T-helper 17 cell (primary cell): ENCODE measurements at regions not wholly inside any gene's neighbourhood (a gene's known extent, or its start where the extent isn't known, plus 50 kb on each side); places are given as distances from the start of the nearest gene placed in this dataset.

Experiments used
- ATAC-seq: fragments of 150-1000 bp; cut with Tn5 transposase; 2 replicates; pipeline ENCODE4 v1.10.0; 2021; ENCODE audit warnings: mild to moderate bottlenecking, moderate library complexity
- DNase-seq, 3 donors: peaks; one replicate each; pipeline versions ENCODE4 v3.0.0 to v3.0.0-alpha.2; 2020 to 2021
- H3K9me3 ChIP-seq: one replicate; pipeline ENCODE4 v1.7.0; 2013; ENCODE audit warnings: low read length, mild to moderate bottlenecking; ENCODE audit not compliant: control insufficient read depth, poor library complexity, severe bottlenecking
- H3K27ac Mint-ChIP-seq: one replicate; pipeline ENCODE4 v1.8.0; 2022; ENCODE audit warnings: mild to moderate bottlenecking, moderate library complexity, mixed read lengths
- H3K27me3 Mint-ChIP-seq: one replicate; pipeline ENCODE4 v1.8.0; 2022; ENCODE audit warnings: mixed read lengths
- H3K36me3 Mint-ChIP-seq: one replicate; pipeline ENCODE4 v1.8.0; 2022; ENCODE audit warnings: low read depth, mixed read lengths
- H3K4me1 Mint-ChIP-seq: one replicate; pipeline ENCODE4 v1.8.0; 2022; ENCODE audit warnings: mild to moderate bottlenecking, mixed read lengths
- H3K4me3 Mint-ChIP-seq: one replicate; pipeline ENCODE4 v1.8.0; 2022; ENCODE audit warnings: mild to moderate bottlenecking, moderate library complexity, mixed read lengths

DNA sequence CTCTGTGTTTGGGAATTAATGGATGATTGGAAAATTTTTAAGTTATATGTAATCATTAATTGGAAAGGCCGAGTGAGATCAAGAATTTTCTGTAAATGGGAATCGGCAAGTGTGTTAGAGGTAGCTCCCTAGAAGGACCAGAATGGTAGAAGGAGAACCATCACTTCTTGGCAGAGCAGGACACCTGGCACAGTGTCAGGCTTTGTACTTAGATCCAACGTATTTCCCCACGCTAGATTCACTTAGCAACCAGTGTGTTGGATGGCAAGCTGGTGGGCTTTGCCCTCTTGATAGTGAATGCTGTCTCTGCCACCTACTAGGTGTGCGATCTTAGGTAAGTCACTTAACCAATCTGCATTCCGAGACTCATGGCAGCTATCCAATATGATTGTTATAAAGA, 107.8 kb upstream of the ZNF438 start:
- H3K27ac Mint-ChIP-seq, result no peak overlapping the region
- no peak overlapping the region for H3K4me3 Mint-ChIP-seq
- H3K27me3 Mint-ChIP-seq, result no peaks in the 10 kb centered on the region
- no peak for ATAC-seq
- no peak for DNase-seq
- peaks cover 11% of the 10 kb centered on the region for H3K4me1 Mint-ChIP-seq
- no peaks in the 10 kb centered on the region for H3K9me3 ChIP-seq
- no peaks in the 10 kb centered on the region for H3K36me3 Mint-ChIP-seq

DNA sequence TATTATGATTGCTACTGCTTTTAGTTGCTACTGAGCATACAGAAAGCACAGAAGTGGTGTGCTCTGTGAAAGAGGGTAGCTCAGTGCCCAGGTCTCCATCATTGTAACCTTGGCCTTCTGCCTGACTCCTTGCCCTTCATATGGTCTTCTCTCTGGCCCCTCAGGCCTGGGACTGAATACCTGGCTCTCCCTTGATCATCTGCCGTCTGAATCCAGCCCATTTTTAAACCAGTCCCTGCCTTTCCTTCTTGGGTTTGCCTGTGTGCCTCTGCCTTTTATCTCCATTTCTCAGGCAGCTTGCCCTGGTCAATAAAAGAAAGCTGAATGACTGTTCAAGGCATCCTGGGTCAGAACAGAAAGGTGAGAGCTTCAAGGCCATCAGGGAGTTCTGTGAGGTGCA, 109.1 kb upstream of the ZNF438 start:
- ATAC-seq (no peak), DNase-seq (no peak)
- Mint-ChIP-seq H3K36me3 (peaks cover 4% of the 10 kb centered on the region), H3K27me3 (peaks cover 9% of the 10 kb centered on the region), H3K4me1 (peaks cover 11% of the 10 kb centered on the region), H3K27ac (no peak overlapping the region), H3K4me3 (no peak overlapping the region)
- H3K9me3 ChIP-seq, result no peaks in the 10 kb centered on the region

DNA sequence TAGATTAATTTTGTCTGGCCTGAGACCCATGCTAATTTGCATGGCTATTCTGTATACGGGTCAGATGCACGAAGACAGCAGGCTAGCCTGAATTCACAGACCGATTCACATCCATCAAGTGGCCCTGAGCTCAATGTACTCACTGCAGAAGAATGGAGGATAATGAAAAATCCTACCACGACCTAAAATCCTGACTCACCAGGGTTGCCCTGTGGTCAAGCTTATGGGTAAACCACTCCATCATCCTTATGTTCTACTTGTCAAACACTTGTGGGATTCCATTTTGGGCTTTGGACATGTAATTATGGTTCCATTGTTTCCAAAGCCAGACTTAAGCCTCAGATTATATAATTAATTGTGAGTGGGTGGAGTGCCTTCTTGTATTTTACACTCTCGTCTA, 110.4 kb upstream of the ZNF438 start:
- peaks cover 19% of the 10 kb centered on the region for H3K27me3 Mint-ChIP-seq
- ATAC-seq, result no peak
- H3K4me3 Mint-ChIP-seq, result no peak overlapping the region
- peaks cover 5% of the 10 kb centered on the region for H3K36me3 Mint-ChIP-seq
- H3K4me1 Mint-ChIP-seq, result peaks cover 7% of the 10 kb centered on the region
- DNase-seq, result no peak
- H3K27ac Mint-ChIP-seq, result no peak overlapping the region
- no peaks in the 10 kb centered on the region for H3K9me3 ChIP-seq

DNA sequence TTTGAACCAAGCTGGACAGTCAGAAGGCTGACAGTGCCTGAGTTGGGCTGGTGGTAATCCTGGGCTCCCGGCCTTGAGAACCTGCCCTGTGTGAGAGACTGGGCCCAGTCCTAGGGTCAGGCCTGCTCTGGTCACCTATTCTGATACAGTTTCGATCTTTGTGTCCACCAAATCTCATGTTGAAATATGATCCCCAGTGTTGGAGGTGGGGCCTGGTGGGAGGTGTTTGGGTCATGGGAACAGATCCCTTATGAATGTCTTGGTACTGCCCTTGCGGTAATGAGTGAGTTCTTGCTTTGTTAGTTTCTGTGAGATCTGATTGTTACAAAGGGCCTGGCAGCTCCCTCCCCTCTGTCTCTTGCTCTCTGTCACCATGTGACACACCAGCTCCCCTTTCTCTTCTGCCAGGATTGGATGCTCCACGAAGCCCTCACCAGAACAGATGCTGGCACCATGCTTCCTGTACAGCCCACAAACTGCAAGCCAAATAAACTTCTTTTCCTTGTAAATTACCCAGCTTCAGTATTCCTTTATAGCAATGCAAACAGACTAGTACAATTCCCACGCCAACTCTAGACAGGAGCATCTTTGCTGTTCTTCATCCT, 111.8 kb upstream of the ZNF438 start:
- Mint-ChIP-seq H3K36me3 (peaks cover 5% of the 10 kb centered on the region), H3K4me3 (no peak overlapping the region), H3K4me1 (peaks cover 3% of the 10 kb centered on the region), H3K27ac (peak overlapping the region; percentile 32), H3K27me3 (peaks cover 23% of the 10 kb centered on the region)
- DNase-seq (no peak), ATAC-seq (no peak)
- no peaks in the 10 kb centered on the region for H3K9me3 ChIP-seq

DNA sequence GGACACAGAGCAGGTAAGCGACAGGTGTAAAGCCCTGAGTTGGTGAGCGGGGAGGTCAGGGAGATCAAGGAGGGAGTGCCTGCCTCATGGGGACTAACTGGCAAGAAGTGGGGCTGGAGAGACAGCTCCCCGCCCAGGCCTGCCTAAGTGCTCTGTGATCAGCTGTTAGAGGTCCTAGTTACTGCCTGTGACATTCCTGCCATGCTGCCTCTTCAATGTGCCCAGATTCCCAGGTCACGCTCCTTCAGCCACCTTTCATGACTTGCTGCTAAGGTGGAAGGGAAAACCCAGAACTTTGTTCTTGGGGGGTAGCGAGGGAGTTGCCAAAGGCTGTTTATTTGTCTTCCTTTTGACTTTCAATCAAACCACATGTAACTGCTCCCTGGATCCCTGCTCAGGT, 114.3 kb upstream of the ZNF438 start:
- peaks cover 23% of the 10 kb centered on the region for H3K27me3 Mint-ChIP-seq
- no peaks in the 10 kb centered on the region for H3K9me3 ChIP-seq
- ATAC-seq (no peak), DNase-seq (no peak)
- H3K27ac Mint-ChIP-seq, result no peak overlapping the region
- peaks cover 3% of the 10 kb centered on the region for H3K4me1 Mint-ChIP-seq
- H3K4me3 Mint-ChIP-seq, result no peak overlapping the region
- H3K36me3 Mint-ChIP-seq, result peaks cover 5% of the 10 kb centered on the region

DNA sequence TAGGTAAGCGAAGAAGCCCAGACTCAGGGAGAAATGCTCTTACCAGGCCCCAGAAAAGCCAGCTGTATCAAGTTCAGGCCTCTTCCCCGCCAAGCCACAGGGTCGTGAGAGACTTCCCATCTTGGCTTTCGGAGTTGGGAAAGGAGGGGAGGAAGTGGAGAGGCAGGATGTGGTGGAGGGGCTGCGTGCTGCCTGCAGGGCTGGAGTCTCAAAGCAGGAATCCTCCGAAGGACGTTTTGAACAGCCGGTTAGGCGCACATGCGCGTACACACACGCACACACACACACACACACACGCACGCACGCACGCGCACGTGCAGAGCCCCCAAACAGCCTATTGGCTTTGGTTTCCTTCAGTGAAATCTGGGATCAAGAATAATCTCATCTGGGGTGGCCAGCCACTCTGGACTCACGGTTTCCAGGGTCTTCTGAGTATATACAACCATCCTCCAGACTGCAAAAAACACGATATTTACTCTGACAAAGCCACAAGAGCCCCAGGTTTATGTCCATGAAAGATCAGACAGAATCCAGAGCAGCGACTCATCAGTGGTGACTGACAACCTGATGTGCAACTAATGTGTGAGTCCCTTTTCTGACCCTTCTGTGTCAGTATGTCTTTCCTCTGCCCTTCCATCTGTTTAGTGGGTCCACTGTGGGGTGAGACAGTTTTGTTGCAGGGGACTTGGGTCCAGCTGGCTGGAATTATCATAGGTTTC, 115.0 kb upstream of the ZNF438 start:
- H3K4me3 Mint-ChIP-seq, result no peak overlapping the region

DNA sequence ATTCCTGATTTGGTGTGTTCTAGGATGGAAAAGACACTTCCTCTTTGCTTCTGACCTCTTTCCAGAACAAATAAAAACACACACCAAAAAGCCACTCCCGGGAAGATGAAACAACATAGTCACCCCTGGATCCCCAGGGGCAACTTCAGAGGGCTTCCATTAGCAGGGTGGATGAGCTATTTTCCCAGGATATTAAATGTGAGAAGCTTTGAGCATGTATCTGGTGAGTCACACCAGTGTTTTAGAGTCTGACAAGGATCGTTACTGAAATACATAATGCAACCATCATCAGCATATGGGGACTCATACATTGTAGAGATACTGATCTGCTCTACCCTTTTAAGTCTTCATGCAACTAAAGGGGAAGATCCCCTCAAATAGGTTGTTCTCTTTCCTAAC, 115.5 kb upstream of the ZNF438 start:
- no peak overlapping the region for H3K27ac Mint-ChIP-seq
- H3K27me3 Mint-ChIP-seq, result peaks cover 23% of the 10 kb centered on the region

More for the DNA sequence above, 115.0 kb upstream of the ZNF438 start:
- no peak for DNase-seq
- no peak for ATAC-seq
- H3K9me3 ChIP-seq, result no peaks in the 10 kb centered on the region
- H3K4me1 Mint-ChIP-seq, result peaks cover 3% of the 10 kb centered on the region
- peaks cover 5% of the 10 kb centered on the region for H3K36me3 Mint-ChIP-seq
- no peak overlapping the region for H3K27ac Mint-ChIP-seq
- H3K27me3 Mint-ChIP-seq, result peaks cover 23% of the 10 kb centered on the region

DNA sequence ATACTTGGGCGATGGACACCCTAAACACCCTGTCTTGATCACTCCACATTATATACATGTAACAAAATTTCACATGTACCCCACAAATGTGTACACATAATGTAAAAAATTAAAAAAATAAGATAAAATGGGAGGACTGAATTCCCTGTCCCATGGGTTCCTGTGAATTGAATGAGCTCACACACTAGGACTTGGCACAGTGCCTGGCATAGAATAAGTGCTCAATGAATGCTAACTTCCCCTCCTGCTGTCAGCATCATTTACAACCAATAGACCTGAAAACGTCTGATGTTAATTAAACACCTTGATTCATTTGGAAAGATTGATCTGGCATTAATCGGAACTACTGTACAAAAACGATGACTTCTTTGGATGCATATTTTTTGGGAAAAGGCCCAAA, 117.3 kb upstream of the ZNF438 start:
- no peak for ATAC-seq

More for the DNA sequence above, 115.5 kb upstream of the ZNF438 start:
- no peak for ATAC-seq
- no peak for DNase-seq
- H3K9me3 ChIP-seq, result no peaks in the 10 kb centered on the region
- Mint-ChIP-seq H3K36me3 (peaks cover 5% of the 10 kb centered on the region), H3K4me1 (peaks cover 3% of the 10 kb centered on the region), H3K4me3 (no peak overlapping the region)

DNA sequence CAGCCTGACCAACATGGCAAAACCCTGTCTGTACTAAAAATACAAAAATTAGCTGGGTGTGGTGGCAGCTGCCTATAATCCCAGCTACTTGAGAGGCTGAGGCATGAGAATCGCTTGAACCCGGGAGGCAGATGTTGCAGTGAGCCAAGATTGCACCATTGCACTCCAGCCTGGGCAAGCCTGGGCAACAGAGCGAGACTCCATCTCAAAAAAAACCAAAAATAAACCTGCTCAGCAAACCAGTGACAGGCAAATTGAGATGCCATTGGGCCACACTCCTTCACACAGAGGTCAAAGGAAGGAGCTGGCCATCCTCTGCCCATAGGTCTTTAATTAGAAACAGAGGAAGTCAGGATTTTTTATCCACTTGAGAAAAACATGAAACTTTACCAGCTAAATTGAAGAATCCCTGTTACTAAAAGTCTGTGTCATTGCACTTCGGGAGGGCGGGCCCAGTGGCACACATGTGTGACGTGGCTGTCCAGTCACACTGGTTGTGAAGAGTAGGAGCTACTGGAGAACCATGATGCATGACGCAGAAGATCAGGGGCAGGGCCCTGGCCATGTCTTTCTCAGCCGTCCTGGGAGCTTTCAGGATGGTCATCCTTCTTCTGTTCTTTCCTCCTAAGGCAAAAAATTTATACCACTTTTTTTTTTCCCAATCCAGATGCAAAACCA, 118.3 kb upstream of the ZNF438 start:
- peaks cover 3% of the 10 kb centered on the region for H3K4me1 Mint-ChIP-seq
- H3K27me3 Mint-ChIP-seq, result peaks cover 20% of the 10 kb centered on the region
- H3K27ac Mint-ChIP-seq, result no peak overlapping the region
- DNase-seq, result no peak
- H3K36me3 Mint-ChIP-seq, result peaks cover 2% of the 10 kb centered on the region
- H3K4me3 Mint-ChIP-seq, result no peak overlapping the region
- no peaks in the 10 kb centered on the region for H3K9me3 ChIP-seq
- no peak for ATAC-seq

More for the DNA sequence above, 117.3 kb upstream of the ZNF438 start:
- Mint-ChIP-seq H3K27ac (no peak overlapping the region), H3K27me3 (peaks cover 23% of the 10 kb centered on the region), H3K4me1 (peaks cover 3% of the 10 kb centered on the region), H3K36me3 (peaks cover 5% of the 10 kb centered on the region), H3K4me3 (no peak overlapping the region)
- no peak for DNase-seq
- H3K9me3 ChIP-seq, result no peaks in the 10 kb centered on the region

DNA sequence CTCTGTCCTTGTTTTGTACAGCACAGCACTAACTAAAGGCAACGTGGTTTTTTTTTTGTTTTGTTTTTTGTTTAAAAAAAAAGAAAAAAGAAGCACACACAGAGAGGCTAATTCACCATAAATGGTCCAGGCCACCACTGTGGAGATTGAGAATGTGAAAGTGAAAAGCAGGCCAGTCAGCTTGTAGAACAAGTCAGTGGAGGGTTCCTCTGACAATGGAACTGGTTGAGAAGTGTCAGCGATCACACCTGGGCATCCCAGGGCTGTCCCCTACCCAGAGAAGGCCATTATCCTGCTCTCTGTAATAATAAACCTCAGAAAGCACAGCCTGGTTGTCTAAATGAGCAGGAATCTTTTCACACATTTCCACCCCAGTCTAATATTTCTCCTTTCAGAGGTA, 119.6 kb upstream of the ZNF438 start:
- Mint-ChIP-seq H3K36me3 (no peaks in the 10 kb centered on the region), H3K4me3 (no peak overlapping the region), H3K4me1 (peaks cover 3% of the 10 kb centered on the region), H3K27me3 (peaks cover 10% of the 10 kb centered on the region), H3K27ac (no peak overlapping the region)
- no peaks in the 10 kb centered on the region for H3K9me3 ChIP-seq
- ATAC-seq (no peak), DNase-seq (no peak)

DNA sequence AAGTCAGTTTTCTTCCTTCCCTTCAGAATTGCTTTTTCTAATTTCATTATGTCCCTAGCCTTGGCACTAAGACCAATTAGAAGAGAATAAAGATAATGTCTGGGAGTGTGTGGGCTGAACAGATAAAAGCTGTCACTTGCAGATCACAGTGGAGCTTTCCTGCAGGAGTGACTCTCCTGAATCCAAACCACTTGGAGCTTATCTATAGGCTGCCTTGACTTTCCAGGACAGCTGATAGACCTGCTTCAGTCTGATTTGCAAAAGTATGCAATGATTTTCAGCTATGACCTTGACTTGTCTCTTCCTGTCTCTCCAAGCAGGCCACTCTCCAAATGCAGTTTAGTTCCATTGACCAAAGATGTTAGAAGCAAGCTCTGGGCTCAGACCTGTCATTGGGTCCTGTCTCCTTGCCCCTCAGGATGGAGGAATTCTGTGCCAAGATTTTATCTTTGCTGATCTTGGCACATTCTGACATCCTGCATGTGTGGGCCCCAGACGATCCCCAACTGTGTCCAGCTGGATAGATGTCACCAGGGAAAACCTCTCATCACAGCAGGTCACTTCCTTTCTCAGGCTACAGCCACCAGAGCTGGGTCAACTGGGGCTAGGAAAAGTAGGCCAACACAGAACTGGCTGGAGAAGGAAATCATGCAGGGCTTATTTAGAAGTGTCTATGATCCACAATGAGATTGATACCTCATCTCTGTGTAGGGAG, 120.9 kb upstream of the ZNF438 start:
- Mint-ChIP-seq H3K27ac (no peak overlapping the region), H3K4me1 (no peaks in the 10 kb centered on the region), H3K4me3 (no peak overlapping the region), H3K36me3 (no peaks in the 10 kb centered on the region), H3K27me3 (no peaks in the 10 kb centered on the region)
- DNase-seq, result no peak
- no peaks in the 10 kb centered on the region for H3K9me3 ChIP-seq
- ATAC-seq, result no peak

DNA sequence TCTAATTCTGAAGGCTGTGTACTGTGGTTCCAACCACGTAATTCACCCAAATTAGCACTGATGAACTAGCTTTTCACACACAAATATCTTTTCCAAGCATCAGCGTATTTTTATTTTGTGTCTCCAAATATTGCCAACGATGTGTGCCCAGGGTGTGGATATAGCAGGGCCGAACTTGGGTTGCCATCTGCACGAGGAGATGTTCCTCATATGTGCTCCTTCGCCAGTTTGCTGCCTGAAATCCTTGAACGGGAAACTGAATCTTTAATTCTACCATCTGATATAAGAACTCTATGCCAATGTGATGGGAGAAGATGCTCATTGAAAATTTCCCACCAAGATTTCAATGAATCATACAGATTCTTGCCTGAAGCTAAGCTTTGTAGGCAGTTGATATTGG, 121.5 kb upstream of the ZNF438 start:
- no peak for DNase-seq
- no peaks in the 10 kb centered on the region for H3K9me3 ChIP-seq
- Mint-ChIP-seq H3K36me3 (no peaks in the 10 kb centered on the region), H3K4me1 (no peaks in the 10 kb centered on the region), H3K27ac (no peak overlapping the region), H3K27me3 (no peaks in the 10 kb centered on the region), H3K4me3 (no peak overlapping the region)
- ATAC-seq, result no peak

DNA sequence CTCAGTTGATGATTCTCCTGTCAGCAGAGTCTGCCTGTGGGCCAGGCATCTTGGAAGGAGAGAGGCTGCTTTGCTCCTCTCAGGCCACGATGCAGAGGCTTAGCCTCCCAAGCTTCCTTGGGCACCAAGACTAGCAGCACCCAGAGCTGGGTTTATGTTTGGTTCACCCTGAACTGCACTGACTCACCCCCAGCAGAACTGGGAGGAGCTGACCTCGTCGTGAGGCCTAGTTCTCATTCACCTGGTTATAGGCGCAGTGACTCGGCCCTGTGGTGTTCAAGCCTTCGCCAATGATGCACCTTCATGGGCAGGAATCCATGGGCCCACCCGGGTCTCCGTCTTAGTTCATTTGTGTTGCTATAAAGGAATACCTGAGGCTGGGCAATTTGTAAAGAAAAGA, 122.0 kb upstream of the ZNF438 start:
- Mint-ChIP-seq H3K27ac (peak overlapping the region; percentile 1), H3K4me3 (no peak overlapping the region), H3K36me3 (no peaks in the 10 kb centered on the region), H3K27me3 (no peaks in the 10 kb centered on the region), H3K4me1 (no peaks in the 10 kb centered on the region)
- DNase-seq (no peak), ATAC-seq (no peak)
- H3K9me3 ChIP-seq, result no peaks in the 10 kb centered on the region
